K562 (cell line): ENCODE measurements at regions not wholly inside any gene's neighbourhood (a gene's known extent, or its start where the extent isn't known, plus 50 kb on each side); places are given as distances from the start of the nearest gene placed in this dataset.

Experiments
- AFF4 ChIP-seq: sonication (generic); formaldehyde crosslinking; IDR thresholded peaks from 2 replicates; pipeline ENCODE4 v1.8.0; 2023; ENCODE audit warnings: mild to moderate bottlenecking, missing genetic modification reagents
- ELF1 ChIP-seq: fragments of 200-800 bp; sonication (Bioruptor generic); IDR thresholded peaks from 2 replicates; pipeline ENCODE4 v1.6.1; 2016; ENCODE audit warnings: missing genetic modification characterization, missing compliant biosample characterization
- FOXA1 ChIP-seq: fragments of 450-650 bp; IDR thresholded peaks from 2 replicates; pipeline ENCODE4 v1.6.1; 2016; ENCODE audit warnings: mild to moderate bottlenecking, borderline replicate concordance
- GTF2E2 ChIP-seq: fragments of 200-800 bp; sonication (Bioruptor generic); IDR thresholded peaks from 2 replicates; pipeline ENCODE4 v1.6.1; 2016; ENCODE audit warnings: missing genetic modification characterization, missing compliant biosample characterization
- HMBOX1 ChIP-seq: sonication (generic); IDR thresholded peaks from 2 replicates; pipeline ENCODE4 v1.6.1; 2016
- KLF6 ChIP-seq: fragments of 250-450 bp; sonication (Bioruptor Pico); IDR thresholded peaks from 2 replicates; pipeline ENCODE4 v1.4.0; 2020; ENCODE audit warnings: mild to moderate bottlenecking, moderate library complexity, borderline replicate concordance
- PRMT5 ChIP-seq: sonication (generic); formaldehyde crosslinking; IDR thresholded peaks from 2 replicates; pipeline ENCODE4 v1.5.0; 2020; ENCODE audit warnings: missing genetic modification reagents
- RBFOX2 ChIP-seq: fragments of 200-400 bp; formaldehyde crosslinking; IDR thresholded peaks from 2 replicates; pipeline ENCODE4 v1.6.1; 2017; ENCODE audit warnings: low read depth, mild to moderate bottlenecking, low read length, moderate library complexity
- SOX6 ChIP-seq: fragments of 450-650 bp; IDR thresholded peaks from 2 replicates; pipeline ENCODE4 v1.6.1; 2014; ENCODE audit warnings: mild to moderate bottlenecking
- STAT6 ChIP-seq: sonication (generic); formaldehyde crosslinking; IDR thresholded peaks from 2 replicates; pipeline ENCODE4 v1.8.1; 2023; ENCODE audit warnings: mild to moderate bottlenecking, missing genetic modification reagents
- TAF15 ChIP-seq: fragments of 200-400 bp; formaldehyde crosslinking; IDR thresholded peaks from 2 replicates; pipeline ENCODE4 v1.6.1; 2017; ENCODE audit warnings: mild to moderate bottlenecking, low read depth, low read length, moderate library complexity
- TARDBP ChIP-seq: fragments of 450-650 bp; IDR thresholded peaks from 2 replicates; pipeline ENCODE4 v1.6.1; 2016
- YY1 ChIP-seq, 3 experiments: IDR thresholded peaks; 2 replicates each; pipeline ENCODE4 v1.6.1; 2011; ENCODE audit warnings: low read length in 2 of 3, mild to moderate bottlenecking in 2 of 3, moderate library complexity in 2 of 3, borderline replicate concordance in 1 of 3, control low read depth in 1 of 3, low read depth in 1 of 3; ENCODE audit not compliant: insufficient read depth in 3 of 3, insufficient replicate concordance in 2 of 3, control insufficient read depth in 1 of 3, insufficient read length in 1 of 3; ENCODE audit errors: extremely low read depth in 1 of 3
- ZNF165 ChIP-seq: fragments of 250-450 bp; sonication (Bioruptor Pico); IDR thresholded peaks from 2 replicates; pipeline ENCODE4 v1.4.0; 2020; ENCODE audit warnings: borderline replicate concordance
- ZNF311 ChIP-seq: fragments of 250-450 bp; sonication (Bioruptor Pico); IDR thresholded peaks from 2 replicates; pipeline ENCODE4 v1.4.0; 2020; ENCODE audit warnings: mild to moderate bottlenecking, moderate library complexity
- ZNF395 ChIP-seq: fragments of 200-800 bp; sonication (Bioruptor generic); IDR thresholded peaks from 2 replicates; pipeline ENCODE4 v1.6.1; 2017; ENCODE audit warnings: missing genetic modification characterization, missing compliant biosample characterization
- ZNF436 ChIP-seq: fragments of 250-450, 450-650 bp; sonication (Bioruptor Pico); formaldehyde crosslinking; IDR thresholded peaks from 2 replicates; pipeline ENCODE4 v1.7.0; 2020; ENCODE audit warnings: mild to moderate bottlenecking
- ZNF764 ChIP-seq: fragments of 250-450 bp; sonication (Bioruptor Pico); IDR thresholded peaks from 2 replicates; pipeline ENCODE4 v1.4.0; 2020; ENCODE audit warnings: low read depth, mild to moderate bottlenecking, moderate library complexity

- TF ChIP-seq AFF4 (CRISPR knock-in tag) (no peak), ZNF311 (CRISPR knock-in tag) (peak; percentile 76), FOXA1 (no peak), ZNF165 (no peak), GTF2E2 (tag) (no peak), STAT6 (CRISPR knock-in tag) (no peak), PRMT5 (CRISPR knock-in tag) (no peak), TARDBP (no peak), ZNF395 (CRISPR knock-in tag) (peak; percentile 83; the same call in 1 of the 2 replicates), HMBOX1 (peak; percentile 97), ZNF436 (CRISPR knock-in tag) (no peak), TAF15 (no peak), KLF6 (CRISPR knock-in tag) (peak; percentile 64; the same call in 1 of the 2 replicates), SOX6 (0 out of 2 replicates have a peak, but pooled peaks have one; percentile 12), YY1 (IDR thresholded peaks at IDR 0.05; ENCODE audit: borderline replicate concordance in 1 of 3, control insufficient read depth in 1 of 3, extremely low read depth in 1 of 3, insufficient read depth in 3 of 3, insufficient read length in 1 of 3, insufficient replicate concordance in 2 of 3, low read depth in 1 of 3, low read length in 2 of 3) (no peak), ELF1 (tag) (no peak), RBFOX2 (peak; percentile 52; the same call in 1 of the 2 replicates), ZNF764 (no peak)
These were observed 49.9 kb upstream of the RTN4 start (continued) for GRCh38 chr2:55099878-55100820.
